Astrocyte of the cerebellum (primary cell): ENCODE measurements at regions not wholly inside any gene's neighbourhood (a gene's known extent, or its start where the extent isn't known, plus 50 kb on each side); places are given as distances from the start of the nearest gene placed in this dataset.

ENCODE experiments used
- DNase-seq: peaks from one replicate; pipeline ENCODE4 v3.0.0-alpha.2; 2011; ENCODE audit warnings: low read depth
- H3K4me3 ChIP-seq: 2 replicates; pipeline ENCODE4 v1.5.1; 2011; ENCODE audit warnings: mild to moderate bottlenecking, low read depth, low read length, moderate library complexity
- in situ Hi-C: cut with HindIII; loops from 2 replicates; pipeline ENCODE4 v1.10.0; 2017; ENCODE audit warnings: low sequenced_read_pairs
- TF ChIP-seq, protein P1 (sequence below): IDR thresholded peaks from 2 replicates; pipeline ENCODE4 v1.5.1; 2012; ENCODE audit warnings: low read length, low read depth, moderate library complexity, mild to moderate bottlenecking; ENCODE audit errors: missing control alignments

DNA sequence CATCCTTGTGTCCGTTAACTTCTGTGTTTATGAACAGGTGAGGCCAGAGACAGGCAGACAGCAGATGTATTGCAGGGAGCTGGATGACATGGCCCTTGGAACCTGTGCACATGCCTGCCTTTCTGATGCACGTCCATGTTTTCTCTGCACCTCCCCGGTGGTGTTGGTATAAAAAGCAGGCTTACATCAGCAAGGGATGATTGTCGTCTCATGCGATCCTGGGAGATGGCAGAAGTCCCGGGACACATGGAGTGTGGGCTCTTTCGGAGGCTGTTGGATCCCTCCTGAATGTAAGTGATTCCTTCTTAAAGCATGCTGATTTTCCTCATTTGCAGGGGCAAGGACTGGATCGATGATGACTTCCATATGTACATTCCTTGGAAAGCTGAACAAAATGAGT is 134.8 kb downstream of the SNRPN start:
- no peak for DNase-seq
- no peak overlapping the region for H3K4me3 ChIP-seq
- in situ Hi-C loops = no loop called here
- TF ChIP-seq, protein P1, sequence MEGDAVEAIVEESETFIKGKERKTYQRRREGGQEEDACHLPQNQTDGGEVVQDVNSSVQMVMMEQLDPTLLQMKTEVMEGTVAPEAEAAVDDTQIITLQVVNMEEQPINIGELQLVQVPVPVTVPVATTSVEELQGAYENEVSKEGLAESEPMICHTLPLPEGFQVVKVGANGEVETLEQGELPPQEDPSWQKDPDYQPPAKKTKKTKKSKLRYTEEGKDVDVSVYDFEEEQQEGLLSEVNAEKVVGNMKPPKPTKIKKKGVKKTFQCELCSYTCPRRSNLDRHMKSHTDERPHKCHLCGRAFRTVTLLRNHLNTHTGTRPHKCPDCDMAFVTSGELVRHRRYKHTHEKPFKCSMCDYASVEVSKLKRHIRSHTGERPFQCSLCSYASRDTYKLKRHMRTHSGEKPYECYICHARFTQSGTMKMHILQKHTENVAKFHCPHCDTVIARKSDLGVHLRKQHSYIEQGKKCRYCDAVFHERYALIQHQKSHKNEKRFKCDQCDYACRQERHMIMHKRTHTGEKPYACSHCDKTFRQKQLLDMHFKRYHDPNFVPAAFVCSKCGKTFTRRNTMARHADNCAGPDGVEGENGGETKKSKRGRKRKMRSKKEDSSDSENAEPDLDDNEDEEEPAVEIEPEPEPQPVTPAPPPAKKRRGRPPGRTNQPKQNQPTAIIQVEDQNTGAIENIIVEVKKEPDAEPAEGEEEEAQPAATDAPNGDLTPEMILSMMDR = no peak

DNA sequence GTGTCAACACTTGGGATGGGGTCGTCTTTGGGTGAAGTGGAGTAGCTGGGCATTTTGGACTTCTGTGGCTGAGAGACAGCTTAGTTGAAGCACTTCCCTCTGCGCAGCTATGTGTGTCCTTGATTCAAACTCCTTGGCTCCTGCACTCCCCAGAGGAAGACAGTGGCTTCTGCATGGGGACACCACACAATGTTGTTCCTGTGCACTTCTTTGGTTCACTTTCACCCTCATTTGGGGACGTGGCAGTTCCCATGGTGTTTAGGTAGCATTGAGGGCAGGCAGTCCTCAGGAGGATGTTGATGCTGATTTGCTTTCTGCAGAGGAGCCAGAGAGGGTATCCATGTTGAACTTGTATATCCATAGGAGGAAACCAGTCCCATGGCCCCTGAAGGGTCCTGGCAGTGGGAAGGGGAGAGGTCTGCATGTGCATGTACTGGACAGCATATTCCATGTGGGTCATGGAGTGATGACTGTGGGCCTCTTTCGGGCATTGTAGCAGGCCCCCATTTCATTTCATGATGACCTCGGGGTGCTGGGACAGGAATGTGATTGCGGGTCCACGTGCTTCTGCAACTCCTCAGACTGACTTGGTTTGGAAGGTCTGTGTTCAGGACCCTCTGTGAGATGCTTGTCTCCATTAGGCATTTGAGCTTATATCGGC is 135.4 kb downstream of the SNRPN start:
- in situ Hi-C loops = no loop called here
- H3K4me3 ChIP-seq = no peak overlapping the region
- TF ChIP-seq, protein P1 = no peak
- no peak for DNase-seq

DNA sequence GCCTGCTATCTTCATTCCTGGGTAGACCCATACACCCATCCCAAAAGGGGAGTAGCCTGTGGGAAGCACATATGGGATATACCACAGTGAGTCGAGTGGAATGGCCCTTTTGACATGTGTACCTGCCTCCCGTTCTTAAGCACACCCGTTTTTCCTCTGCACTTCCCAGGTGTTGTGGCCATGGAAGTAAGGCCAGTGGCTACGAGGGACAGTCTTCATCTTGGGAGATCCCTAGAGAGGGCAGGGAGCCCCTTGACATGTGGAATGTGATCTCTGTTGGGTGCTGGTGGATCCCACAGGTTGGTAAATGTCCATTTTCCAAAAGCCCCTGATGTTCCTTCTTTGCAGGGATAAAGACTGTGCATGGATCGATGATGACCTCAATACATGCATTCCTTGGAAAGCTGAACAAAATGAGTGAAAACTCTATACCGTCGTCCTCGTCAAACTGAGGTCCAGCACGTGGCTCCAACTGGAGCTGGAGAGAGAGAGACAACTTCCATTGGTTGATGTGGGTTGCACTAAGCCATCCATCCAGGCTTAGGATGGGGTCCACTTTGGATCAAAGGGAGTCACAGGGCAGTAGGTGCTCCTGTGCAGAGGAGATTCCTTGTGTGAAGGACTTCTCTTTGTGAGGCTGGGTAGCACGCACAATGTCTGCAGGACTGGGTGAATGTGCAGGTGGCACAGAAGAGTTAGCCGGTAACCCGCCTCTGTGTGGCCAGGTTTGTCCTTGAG is 136.8 kb downstream of the SNRPN start:
- TF ChIP-seq, protein P1 = no peak
- in situ Hi-C loops = no loop called here
- no peak overlapping the region for H3K4me3 ChIP-seq
- DNase-seq = no peak

DNA sequence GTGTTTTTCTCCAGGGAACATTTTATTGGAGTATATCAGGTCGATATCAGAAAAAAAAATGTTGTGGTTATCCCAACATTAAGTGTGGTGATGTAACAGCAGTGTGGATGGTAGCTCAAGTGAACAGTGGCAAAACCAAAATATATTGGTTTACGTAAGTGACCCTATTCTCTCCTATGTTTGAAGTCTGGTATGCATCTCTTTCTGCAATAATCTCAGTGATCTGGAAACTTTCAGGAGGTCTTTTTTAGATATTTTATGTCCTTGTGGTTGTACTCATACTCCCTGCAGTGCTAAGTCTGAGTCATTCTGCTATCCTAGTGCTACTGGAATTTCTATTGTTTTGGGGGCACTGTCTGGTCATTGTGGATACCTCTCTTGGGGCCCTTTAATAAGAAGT is 137.9 kb downstream of the SNRPN start:
- DNase-seq = peak; percentile 80
- in situ Hi-C loops = no loop called here
- TF ChIP-seq, protein P1 = no peak
- H3K4me3 ChIP-seq = no peak overlapping the region

DNA sequence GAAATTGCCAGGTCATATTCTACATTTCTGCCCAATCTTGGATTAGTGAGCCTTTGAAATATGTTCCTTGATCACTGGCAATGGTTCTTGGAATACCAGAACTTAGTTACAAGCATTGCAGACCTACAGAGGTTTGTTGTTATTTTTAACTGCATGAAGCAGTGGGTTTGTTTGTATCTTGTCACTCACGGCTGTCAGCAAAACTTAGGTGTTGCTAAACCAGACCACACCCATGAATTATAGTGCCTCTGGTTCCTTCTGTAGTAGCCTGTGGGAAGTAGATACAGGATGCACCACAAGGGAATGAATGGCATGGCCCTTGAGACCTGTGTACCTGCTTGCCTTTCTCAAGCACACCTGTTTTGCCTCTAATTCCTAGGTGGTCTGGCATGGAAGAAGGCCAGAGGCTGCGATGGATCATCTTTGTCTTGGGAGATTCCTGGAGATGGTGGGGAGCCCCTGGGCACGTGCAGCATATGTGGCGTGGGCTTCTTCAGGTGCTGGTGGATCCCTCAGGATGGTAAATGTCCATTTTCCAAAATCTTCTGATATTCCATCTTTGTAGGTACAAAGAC is 138.8 kb downstream of the SNRPN start:
- TF ChIP-seq, protein P1 = no peak
- in situ Hi-C loops = no loop called here

DNA sequence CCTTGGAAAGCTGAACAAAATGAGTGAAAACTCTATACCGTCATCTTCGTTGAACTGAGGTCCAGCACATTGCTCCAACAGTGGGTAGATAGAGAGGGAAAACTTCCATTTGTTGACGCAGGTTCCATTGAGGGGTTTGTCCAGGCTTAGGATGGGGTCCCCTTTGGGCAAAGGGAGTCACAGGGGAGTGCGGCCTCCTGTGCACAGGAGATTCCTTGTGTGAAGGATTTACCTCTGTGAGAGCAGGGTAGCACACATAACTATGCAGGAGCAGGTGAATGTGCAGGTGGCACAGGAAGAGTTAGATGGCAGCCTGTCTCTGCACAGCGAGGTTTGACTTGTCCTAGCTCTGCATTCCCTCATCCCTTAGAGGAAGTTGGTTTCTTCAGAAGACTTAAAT is 139.3 kb downstream of the SNRPN start:
- in situ Hi-C loops = no loop called here
- TF ChIP-seq, protein P1 = no peak

More for the DNA sequence above, 138.8 kb downstream of the SNRPN start:
- no peak for DNase-seq
- no peak overlapping the region for H3K4me3 ChIP-seq

More for the DNA sequence above, 139.3 kb downstream of the SNRPN start:
- no peak for DNase-seq
- no peak overlapping the region for H3K4me3 ChIP-seq
